ENCODE measurements at regions not wholly inside any gene's neighbourhood (a gene's known extent, or its start where the extent isn't known, plus 50 kb on each side); places are given as distances from the start of the nearest gene placed in this dataset.

DNA sequence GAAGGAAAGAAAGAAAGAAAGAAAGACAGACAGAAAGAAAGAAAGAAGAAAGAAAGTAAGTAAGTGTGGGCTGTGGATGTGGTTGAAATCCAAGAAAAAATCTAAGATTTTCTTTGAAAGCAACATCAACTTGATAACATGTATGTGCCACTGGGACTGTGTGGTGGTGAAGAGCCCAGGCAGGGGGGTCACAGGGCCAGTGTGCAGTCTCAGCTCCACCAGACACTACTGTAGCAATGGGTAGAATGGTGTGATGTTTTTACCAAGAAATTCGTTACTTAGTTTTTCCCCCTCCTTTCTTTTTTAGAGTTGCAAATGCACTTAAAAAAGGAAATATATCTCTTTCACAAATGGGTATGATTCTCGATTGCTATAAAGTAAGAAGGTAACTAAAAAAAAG, 71.9 kb upstream of the CNEP1R1 start:
- no peaks in the 10 kb centered on the region for H4K20me1 ChIP-seq (ENCODE audit: insufficient read depth)
- H2AFZ ChIP-seq (ENCODE audit: low read depth): no peak overlapping the region
- H3K27ac ChIP-seq: no peak overlapping the region
- H3K27me3 ChIP-seq (ENCODE audit: insufficient read depth, low read depth): no peaks in the 10 kb centered on the region
- no peak overlapping the region for H3K4me3 ChIP-seq (IDR thresholded peaks at IDR 0.05; ENCODE audit: insufficient read depth, low read depth, low read length)
- TF ChIP-seq, protein P1, sequence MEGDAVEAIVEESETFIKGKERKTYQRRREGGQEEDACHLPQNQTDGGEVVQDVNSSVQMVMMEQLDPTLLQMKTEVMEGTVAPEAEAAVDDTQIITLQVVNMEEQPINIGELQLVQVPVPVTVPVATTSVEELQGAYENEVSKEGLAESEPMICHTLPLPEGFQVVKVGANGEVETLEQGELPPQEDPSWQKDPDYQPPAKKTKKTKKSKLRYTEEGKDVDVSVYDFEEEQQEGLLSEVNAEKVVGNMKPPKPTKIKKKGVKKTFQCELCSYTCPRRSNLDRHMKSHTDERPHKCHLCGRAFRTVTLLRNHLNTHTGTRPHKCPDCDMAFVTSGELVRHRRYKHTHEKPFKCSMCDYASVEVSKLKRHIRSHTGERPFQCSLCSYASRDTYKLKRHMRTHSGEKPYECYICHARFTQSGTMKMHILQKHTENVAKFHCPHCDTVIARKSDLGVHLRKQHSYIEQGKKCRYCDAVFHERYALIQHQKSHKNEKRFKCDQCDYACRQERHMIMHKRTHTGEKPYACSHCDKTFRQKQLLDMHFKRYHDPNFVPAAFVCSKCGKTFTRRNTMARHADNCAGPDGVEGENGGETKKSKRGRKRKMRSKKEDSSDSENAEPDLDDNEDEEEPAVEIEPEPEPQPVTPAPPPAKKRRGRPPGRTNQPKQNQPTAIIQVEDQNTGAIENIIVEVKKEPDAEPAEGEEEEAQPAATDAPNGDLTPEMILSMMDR (conservative IDR thresholded peaks at IDR 0.05; ENCODE audit: low read depth, low read length): no peak
- no peak overlapping the region for H3K4me2 ChIP-seq
- H3K4me1 ChIP-seq (ENCODE audit: low read depth, poor library complexity, severe bottlenecking): no peaks in the 10 kb centered on the region
- H3K9ac ChIP-seq: no peak overlapping the region
- H3K36me3 ChIP-seq (ENCODE audit: insufficient read depth): no peaks in the 10 kb centered on the region
- H3K79me2 ChIP-seq (ENCODE audit: insufficient read depth, low read depth): no peaks in the 10 kb centered on the region

DNA sequence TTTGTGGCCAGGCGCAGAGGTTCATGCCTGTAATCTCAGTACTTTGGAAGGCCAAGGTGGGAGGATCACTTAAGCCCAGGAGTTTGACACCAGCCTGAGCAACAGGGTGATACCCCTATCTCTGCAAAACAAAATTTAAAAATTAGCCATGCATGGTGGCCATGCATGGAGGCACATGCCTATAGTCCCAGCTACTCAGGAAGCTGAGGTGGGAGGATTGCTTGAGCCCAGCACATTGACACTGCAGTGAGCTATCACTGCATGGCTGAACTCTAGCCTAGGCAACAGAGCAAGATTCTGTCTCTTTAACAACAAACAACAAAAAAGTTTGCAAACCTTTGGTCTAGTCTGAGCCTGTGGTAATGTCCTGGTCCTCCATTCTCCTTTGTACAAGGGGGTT, 69.2 kb upstream of the CNEP1R1 start:
- Histone ChIP-seq H3K79me2 (ENCODE audit: insufficient read depth, low read depth) (no peaks in the 10 kb centered on the region), H4K20me1 (ENCODE audit: insufficient read depth) (no peaks in the 10 kb centered on the region), H3K27ac (no peak overlapping the region), H3K4me2 (no peak overlapping the region), H3K27me3 (ENCODE audit: insufficient read depth, low read depth) (no peaks in the 10 kb centered on the region), H3K4me1 (ENCODE audit: low read depth, poor library complexity, severe bottlenecking) (no peaks in the 10 kb centered on the region), H3K36me3 (ENCODE audit: insufficient read depth) (no peaks in the 10 kb centered on the region), H3K4me3 (IDR thresholded peaks at IDR 0.05; ENCODE audit: insufficient read depth, low read depth, low read length) (no peak overlapping the region), H2AFZ (ENCODE audit: low read depth) (no peak overlapping the region), H3K9ac (no peak overlapping the region)
- TF ChIP-seq, protein P1 (conservative IDR thresholded peaks at IDR 0.05; ENCODE audit: low read depth, low read length): no peak

DNA sequence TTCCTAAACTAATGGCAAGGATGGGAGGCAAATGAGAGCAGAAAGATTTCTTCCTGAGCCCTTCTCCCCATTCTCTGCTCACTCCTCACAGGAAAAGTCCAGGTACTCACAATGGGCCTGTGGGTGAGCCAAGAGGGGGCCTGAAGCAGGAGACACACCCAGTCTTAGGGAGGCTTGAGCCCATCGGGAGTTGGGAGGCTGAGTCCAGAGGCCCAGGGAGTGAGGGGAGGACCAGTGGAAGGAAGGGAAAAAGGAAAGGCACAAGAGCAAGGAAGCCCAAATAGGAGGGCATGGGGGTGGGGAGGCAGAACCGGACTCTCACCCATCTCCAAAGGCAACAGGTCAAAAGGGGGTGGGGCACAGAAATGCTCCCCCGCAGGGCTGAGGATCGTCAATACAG, 68.1 kb upstream of the CNEP1R1 start:
- H3K4me2 ChIP-seq: no peak overlapping the region
- TF ChIP-seq, protein P1 (conservative IDR thresholded peaks at IDR 0.05; ENCODE audit: low read depth, low read length): no peak
- no peak overlapping the region for H2AFZ ChIP-seq (ENCODE audit: low read depth)
- H3K4me1 ChIP-seq (ENCODE audit: low read depth, poor library complexity, severe bottlenecking): no peaks in the 10 kb centered on the region
- H3K27ac ChIP-seq: no peak overlapping the region
- H3K79me2 ChIP-seq (ENCODE audit: insufficient read depth, low read depth): no peaks in the 10 kb centered on the region
- H3K4me3 ChIP-seq (IDR thresholded peaks at IDR 0.05; ENCODE audit: insufficient read depth, low read depth, low read length): no peak overlapping the region
- H3K9ac ChIP-seq: no peak overlapping the region
- no peaks in the 10 kb centered on the region for H3K27me3 ChIP-seq (ENCODE audit: insufficient read depth, low read depth)
- no peaks in the 10 kb centered on the region for H3K36me3 ChIP-seq (ENCODE audit: insufficient read depth)
- H4K20me1 ChIP-seq (ENCODE audit: insufficient read depth): no peaks in the 10 kb centered on the region

DNA sequence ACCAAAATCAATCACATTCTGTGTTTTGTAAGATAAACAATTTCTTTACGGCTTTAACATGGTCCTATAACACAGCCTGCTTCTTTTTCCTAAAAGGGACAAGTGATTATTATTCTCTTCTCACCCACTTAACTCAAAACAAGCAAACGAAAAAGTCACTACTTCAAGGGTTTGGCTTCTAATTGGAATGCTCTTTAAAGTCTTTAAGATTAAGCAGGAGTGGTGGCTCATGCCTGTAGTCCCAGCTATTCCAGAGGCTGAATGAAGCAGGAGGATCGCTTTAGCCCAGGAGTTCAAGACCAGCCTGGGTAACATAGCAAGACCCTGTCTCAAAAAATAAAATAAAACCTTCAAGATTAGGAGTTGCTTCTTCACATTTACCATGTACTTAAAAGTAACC, 66.6 kb upstream of the CNEP1R1 start:
- Histone ChIP-seq H2AFZ (ENCODE audit: low read depth) (no peak overlapping the region), H3K27me3 (ENCODE audit: insufficient read depth, low read depth) (no peaks in the 10 kb centered on the region), H4K20me1 (ENCODE audit: insufficient read depth) (no peaks in the 10 kb centered on the region), H3K27ac (no peak overlapping the region), H3K79me2 (ENCODE audit: insufficient read depth, low read depth) (no peaks in the 10 kb centered on the region), H3K36me3 (ENCODE audit: insufficient read depth) (no peaks in the 10 kb centered on the region), H3K4me3 (IDR thresholded peaks at IDR 0.05; ENCODE audit: insufficient read depth, low read depth, low read length) (no peak overlapping the region), H3K4me2 (no peak overlapping the region), H3K4me1 (ENCODE audit: low read depth, poor library complexity, severe bottlenecking) (no peaks in the 10 kb centered on the region), H3K9ac (no peak overlapping the region)
- TF ChIP-seq, protein P1 (conservative IDR thresholded peaks at IDR 0.05; ENCODE audit: low read depth, low read length): no peak

Data from KMS-11 (cell line).